ENCODE measurements at regions not wholly inside any gene's neighbourhood (a gene's known extent, or its start where the extent isn't known, plus 50 kb on each side); places are given as distances from the start of the nearest gene placed in this dataset.
"Not testable (repeated sequence)": the region's sequence is repeated elsewhere in the genome, so short reads cannot be mapped to it uniquely, and the experiment has no call there.

DNA sequence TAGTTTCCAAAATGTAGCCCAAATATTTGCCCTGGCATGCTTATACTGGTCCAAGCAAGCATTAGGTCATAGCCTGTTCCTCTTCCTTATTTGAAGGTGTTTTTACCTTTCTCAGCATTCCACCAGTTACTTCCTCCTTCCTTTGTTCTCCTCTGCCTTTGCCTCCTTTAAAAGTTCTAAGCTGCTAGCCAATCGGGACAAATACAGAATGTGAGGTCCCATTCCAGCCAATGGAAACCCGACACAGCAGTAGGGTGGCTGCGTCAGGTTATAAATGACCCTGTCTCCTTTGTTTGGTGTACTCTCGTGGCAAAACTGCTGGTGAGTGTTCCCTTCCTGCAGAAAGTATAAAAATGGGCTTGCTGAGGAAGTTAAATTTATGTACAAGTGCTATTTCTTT, 452.0 kb upstream of the ADARB2 start:
- TF ChIP-seq, protein P1, sequence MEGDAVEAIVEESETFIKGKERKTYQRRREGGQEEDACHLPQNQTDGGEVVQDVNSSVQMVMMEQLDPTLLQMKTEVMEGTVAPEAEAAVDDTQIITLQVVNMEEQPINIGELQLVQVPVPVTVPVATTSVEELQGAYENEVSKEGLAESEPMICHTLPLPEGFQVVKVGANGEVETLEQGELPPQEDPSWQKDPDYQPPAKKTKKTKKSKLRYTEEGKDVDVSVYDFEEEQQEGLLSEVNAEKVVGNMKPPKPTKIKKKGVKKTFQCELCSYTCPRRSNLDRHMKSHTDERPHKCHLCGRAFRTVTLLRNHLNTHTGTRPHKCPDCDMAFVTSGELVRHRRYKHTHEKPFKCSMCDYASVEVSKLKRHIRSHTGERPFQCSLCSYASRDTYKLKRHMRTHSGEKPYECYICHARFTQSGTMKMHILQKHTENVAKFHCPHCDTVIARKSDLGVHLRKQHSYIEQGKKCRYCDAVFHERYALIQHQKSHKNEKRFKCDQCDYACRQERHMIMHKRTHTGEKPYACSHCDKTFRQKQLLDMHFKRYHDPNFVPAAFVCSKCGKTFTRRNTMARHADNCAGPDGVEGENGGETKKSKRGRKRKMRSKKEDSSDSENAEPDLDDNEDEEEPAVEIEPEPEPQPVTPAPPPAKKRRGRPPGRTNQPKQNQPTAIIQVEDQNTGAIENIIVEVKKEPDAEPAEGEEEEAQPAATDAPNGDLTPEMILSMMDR (IDR thresholded peaks at IDR 0.05) = not testable (repeated sequence)
- TF ChIP-seq POLR2AphosphoS5, POLR2A, EP300 (IDR thresholded peaks at IDR 0.05): not testable (repeated sequence)

Data from suprapubic skin (tissue), 4 donors.